Right cardiac atrium (tissue), 5 donors: ENCODE measurements at regions not wholly inside any gene's neighbourhood (a gene's known extent, or its start where the extent isn't known, plus 50 kb on each side); places are given as distances from the start of the nearest gene placed in this dataset.
"Not testable (repeated sequence)": the region's sequence is repeated elsewhere in the genome, so short reads cannot be mapped to it uniquely, and the experiment has no call there.

ENCODE experiments used
- ATAC-seq, 2 donors: fragments of 200-7000 bp; cut with Tn5 transposase; one replicate each; pipeline versions ENCODE4 v1.8.0 to v1.9.1; 2020; ENCODE audit warnings: moderate library complexity in 2 of 2, mild to moderate bottlenecking in 1 of 2
- DNase-seq, 3 donors: peaks; one replicate each; pipeline ENCODE4 v3.0.0-alpha.2; 2020
- H3K27ac ChIP-seq: one replicate; pipeline ENCODE4 v1.5.1; 2013; ENCODE audit warnings: mild to moderate bottlenecking, low read length, control low read depth, moderate library complexity
- H3K27me3 ChIP-seq: one replicate; pipeline ENCODE4 v1.6.1; 2013; ENCODE audit not compliant: control insufficient read depth, insufficient read depth
- H3K4me1 ChIP-seq: one replicate; pipeline ENCODE4 v1.6.1; 2013; ENCODE audit warnings: low read length; ENCODE audit not compliant: control insufficient read depth, insufficient read depth
- H3K4me3 ChIP-seq: one replicate; pipeline ENCODE4 v1.5.1; 2013; ENCODE audit warnings: low read length, control low read depth
- H3K9me3 ChIP-seq: one replicate; pipeline ENCODE4 v1.6.1; 2013; ENCODE audit warnings: low read length; ENCODE audit not compliant: control insufficient read depth
- WGBS: extraction: QIAGEN DNeasy Blood & Tissue Kit; methylation state at CpG from one replicate; pipeline ENCODE4 v1.1.7; 2013; 5-methylcytosine and 5-hydroxymethylcytosine counted together
- intact Hi-C, 4 donors: fragments of 100-400 bp; cut with DNase I; formaldehyde crosslinking; loops; one replicate each; pipeline versions ENCODE4 v1.11.0 to v1.14.0; 2022 to 2023
- donor health status: healthy with polysubstance abuse.
- donor health status: DM: no; HTN: yes; CAD: no.
- donor health status: DM: no; HTN: no; CAD: no.
- donor health status: DM: no; HTN: yes; CAD: no; lungs with severe emphysema.
- donor health status: DM: yes; HTN: yes; CAD: no.

DNA sequence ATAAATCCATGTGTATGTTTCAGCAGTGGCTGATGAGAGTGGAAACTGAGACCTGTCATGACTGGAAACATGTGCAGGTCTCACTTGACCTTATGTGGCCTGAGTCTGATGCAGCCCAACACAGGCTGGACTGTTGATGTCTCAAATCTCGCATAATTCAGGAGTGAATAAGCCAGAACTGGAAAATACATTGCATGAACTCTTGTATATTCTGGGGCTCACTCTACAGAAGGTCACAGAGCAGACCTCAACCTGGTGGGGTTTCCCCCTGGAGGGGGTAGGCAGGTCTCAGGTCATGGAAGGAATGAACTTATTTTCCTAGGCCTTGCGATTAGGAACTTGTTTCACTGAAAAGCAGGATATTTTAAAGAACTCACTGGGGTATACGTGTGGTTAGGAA, 146.3 kb upstream of the THUMPD2 start:
- WGBS, result 95% methylated on average over 3 of the region's 3 CpGs
- DNase-seq (no peak), ATAC-seq (no peak)
- H3K27ac ChIP-seq, result no peak overlapping the region
- intact Hi-C loops, result no loop called here
- no peaks in the 10 kb centered on the region for H3K27me3 ChIP-seq
- no peaks in the 10 kb centered on the region for H3K9me3 ChIP-seq
- H3K4me1 ChIP-seq, result no peaks in the 10 kb centered on the region
- no peak overlapping the region for H3K4me3 ChIP-seq

DNA sequence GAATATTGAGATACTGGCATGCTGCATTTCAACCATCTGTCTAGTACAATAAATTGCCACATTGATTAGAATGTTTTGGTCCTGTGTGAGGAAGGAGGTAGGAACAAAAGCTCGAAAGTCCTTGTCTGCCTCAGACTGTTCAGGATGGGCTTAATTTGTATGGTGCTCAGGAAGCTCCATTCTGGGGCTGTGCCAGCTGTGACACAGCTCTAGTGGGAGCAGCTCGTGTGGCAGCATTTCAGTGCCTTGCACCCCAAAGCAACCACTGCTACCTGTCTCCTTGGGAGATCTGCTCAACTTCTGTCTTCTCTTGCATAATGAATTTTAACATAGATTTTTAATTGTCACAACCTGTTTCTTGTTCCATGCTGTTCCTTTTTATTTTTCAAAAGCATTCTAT, 144.4 kb upstream of the THUMPD2 start:
- DNase-seq (no peak), ATAC-seq (peak in 1 of 2 donors; percentile 23)
- H3K27ac ChIP-seq, result no peak overlapping the region
- no peaks in the 10 kb centered on the region for H3K27me3 ChIP-seq
- H3K4me3 ChIP-seq, result no peak overlapping the region
- H3K4me1 ChIP-seq, result no peaks in the 10 kb centered on the region
- 44% methylated on average over 2 of the region's 2 CpGs for WGBS
- intact Hi-C loops, result no loop called here
- H3K9me3 ChIP-seq, result no peaks in the 10 kb centered on the region

DNA sequence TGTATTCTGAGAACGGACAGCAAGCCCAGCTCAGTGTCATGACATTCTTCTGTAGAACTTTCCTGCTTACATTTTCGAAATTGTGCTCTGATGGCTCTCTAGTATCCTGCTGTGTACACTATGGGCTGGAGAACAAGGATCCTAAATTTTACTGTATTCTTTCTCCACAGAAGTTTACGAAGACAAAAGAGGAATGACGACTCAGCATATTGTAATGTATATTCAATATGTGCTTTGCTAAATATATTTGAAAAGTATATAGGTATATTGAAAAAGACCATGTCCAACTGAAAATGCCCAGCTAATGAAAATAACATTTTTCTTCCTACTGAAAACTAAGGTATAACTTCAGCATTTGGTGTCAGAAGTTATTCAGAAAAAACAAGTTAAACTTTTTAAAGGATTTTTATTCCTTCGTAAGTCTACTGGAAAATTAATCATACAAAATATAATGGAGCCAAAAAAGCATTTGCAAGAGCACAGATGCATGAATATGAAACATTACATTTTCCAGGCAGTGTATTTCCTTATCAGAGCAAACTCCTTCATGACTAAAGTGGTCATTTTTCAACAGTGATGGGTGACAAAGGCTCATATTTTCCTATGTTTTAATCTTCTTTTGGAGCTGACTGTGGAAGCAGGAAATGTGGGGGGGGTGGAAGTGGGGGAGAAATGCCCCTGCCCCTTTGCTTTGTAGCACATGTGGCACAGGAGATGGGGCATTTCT, 143.8 kb upstream of the THUMPD2 start:
- 80% methylated on average over 5 of the region's 5 CpGs for WGBS
- no peak for ATAC-seq
- no peaks in the 10 kb centered on the region for H3K9me3 ChIP-seq
- no peak overlapping the region for H3K27ac ChIP-seq
- H3K27me3 ChIP-seq, result no peaks in the 10 kb centered on the region
- intact Hi-C loops, result no loop called here
- H3K4me3 ChIP-seq, result no peak overlapping the region
- no peak for DNase-seq
- H3K4me1 ChIP-seq, result no peaks in the 10 kb centered on the region

DNA sequence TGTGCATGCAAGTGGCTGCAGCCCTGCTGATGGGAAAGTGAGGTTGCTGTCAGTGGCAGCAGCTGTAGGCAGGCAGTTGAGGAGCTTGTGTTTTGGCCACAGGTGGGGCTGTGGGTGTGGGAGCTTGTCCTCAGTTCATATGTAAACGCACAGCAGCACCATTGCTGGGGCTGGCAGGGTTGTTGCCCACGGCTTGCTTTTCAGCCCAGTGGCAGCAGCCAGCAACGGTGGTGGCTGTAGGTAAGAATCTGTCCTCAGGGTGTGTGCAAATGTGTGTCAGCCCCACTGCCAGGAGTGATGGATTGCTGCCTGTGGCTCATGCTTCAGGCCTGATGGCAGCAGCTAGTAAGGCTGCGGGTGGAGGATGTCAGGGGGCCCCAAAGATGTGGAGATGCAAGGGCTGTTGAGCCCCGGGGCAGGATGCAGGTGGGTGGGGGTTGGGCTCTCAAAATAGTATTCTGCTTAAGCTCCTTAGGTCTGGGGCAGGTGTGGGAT, 141.3 kb upstream of the THUMPD2 start:
- no peaks in the 10 kb centered on the region for H3K4me1 ChIP-seq
- no peak overlapping the region for H3K4me3 ChIP-seq
- intact Hi-C loops, result no loop called here
- WGBS, result 66% methylated on average over 5 of the region's 5 CpGs
- no peaks in the 10 kb centered on the region for H3K9me3 ChIP-seq
- no peak for ATAC-seq
- DNase-seq, result peak in 1 of 3 donors; percentile 35
- H3K27me3 ChIP-seq, result no peaks in the 10 kb centered on the region
- H3K27ac ChIP-seq, result no peak overlapping the region

DNA sequence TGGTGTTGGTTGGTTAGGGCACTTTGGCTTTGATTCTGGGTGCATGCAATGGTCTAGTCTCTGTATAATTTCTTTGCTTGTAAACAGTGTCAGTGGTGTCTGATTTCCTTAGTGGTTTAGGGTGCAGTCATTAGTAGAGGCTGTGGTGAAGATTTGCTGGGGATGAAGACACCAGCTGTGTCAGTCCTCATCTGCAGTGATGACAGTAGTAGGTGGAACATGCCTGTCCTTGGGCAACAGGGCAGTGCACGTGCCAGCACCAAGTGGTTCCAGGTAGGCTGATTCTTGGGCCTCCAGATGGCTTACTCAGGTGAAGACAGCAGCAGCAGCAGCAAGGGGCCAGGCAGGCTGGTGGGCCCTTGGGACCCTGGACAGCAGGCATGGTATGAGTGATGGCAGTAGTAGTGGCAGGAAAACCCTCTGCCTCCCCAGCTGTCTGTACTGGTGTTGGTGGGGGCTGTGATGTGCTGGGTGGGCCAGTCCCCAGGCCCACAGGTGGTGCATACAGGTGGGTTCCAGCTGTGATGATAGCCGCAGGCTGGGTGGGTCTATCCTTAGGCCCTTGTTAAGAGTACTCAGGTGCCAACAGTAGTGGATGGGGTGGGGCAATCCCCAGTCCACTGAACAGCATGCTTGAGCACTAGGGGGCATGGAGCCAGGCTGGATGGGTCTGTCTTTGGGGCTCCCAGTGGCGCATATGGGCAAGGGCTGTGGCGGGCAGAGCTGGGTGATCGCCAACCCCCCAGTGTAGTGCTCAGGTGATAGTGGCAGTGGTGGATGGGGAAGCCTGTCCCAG, 140.7 kb upstream of the THUMPD2 start:
- Histone ChIP-seq H3K27ac (no peak overlapping the region), H3K9me3 (no peaks in the 10 kb centered on the region), H3K4me1 (no peaks in the 10 kb centered on the region), H3K27me3 (no peaks in the 10 kb centered on the region), H3K4me3 (no peak overlapping the region)
- 98% methylated on average over 5 of the region's 5 CpGs for WGBS
- ATAC-seq, result peak in 1 of 2 donors; percentile 18
- DNase-seq, result peak in 1 of 3 donors; percentile 23
- intact Hi-C loops, result loop anchor here in 3 of 4 donors (10.0 kb wide), 4 partner anchors 635 to 1865 kb away; no protein-coding TSS in a partner anchor

DNA sequence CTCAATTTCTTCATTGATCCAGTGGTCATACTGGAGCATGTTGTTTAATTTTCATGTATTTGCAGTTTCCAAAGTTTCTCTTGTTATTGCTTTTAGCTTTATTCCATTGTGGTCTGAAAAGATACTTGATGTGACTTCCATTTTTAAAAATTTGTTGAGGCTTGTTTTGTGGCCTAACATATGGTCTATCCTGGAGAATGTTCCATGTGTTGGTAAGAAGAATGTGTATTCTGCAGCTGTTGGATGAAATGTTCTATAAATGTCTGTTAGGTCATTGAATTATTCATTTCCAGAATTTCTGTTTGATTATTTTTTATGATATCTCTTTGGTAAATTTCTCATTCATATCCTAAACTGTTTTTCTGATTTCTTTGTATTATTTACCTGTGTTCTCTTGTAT, 139.8 kb upstream of the THUMPD2 start:
- H3K9me3 ChIP-seq, result no peaks in the 10 kb centered on the region
- H3K27me3 ChIP-seq, result no peaks in the 10 kb centered on the region
- DNase-seq (no peak), ATAC-seq (no peak)
- no peaks in the 10 kb centered on the region for H3K4me1 ChIP-seq
- no peak overlapping the region for H3K4me3 ChIP-seq
- intact Hi-C loops, result loop anchor here in 3 of 4 donors (10.0 kb wide), 4 partner anchors 636 to 1866 kb away; no protein-coding TSS in a partner anchor
- no peak overlapping the region for H3K27ac ChIP-seq

DNA sequence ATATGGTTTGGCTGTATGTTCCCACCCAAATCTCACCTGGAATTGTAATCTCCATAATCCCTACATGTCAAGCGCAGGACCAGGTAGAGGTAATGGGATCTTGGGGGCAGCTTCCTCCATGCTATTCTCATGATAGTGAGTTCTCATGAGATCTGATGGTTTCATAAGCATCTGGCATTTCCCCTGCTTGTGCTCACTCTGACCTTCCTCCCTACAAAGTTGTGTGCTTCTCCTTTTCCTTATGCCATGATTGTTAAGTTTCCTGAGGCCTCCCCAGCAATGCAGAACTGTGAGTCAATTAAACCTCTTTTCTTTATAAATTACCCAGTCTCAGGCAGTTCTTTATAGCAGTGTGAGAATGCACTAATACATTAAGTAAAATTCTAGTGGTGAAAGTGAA, 138.3 kb upstream of the THUMPD2 start:
- H3K27ac ChIP-seq, H3K27me3 ChIP-seq, H3K4me1 ChIP-seq, ATAC-seq, DNase-seq, H3K4me3 ChIP-seq, H3K9me3 ChIP-seq: not testable (repeated sequence)
- intact Hi-C loops, result loop anchor here in 3 of 4 donors (10.0 kb wide), 4 partner anchors 637 to 1867 kb away; no protein-coding TSS in a partner anchor
- 93% methylated on average over 1 of the region's 1 CpG for WGBS

DNA sequence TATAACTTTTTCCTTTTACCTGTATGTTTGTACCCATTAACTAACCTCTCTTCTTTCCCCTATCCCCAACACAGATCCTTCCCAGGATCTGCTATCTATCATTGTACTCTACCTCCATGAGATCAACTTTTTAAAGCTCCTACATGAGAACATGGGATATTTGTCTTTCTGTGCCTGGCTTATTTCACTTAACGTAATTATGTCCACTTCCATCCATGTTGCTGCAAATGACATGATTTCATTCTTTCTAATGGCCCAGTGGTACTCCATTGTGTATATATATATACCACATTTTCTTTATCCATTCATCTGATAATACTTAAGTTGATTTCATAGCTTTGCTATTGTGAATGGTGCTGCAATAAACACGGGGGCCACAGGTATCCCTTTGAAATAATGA, 135.9 kb upstream of the THUMPD2 start:
- Histone ChIP-seq H3K27me3 (no peaks in the 10 kb centered on the region), H3K27ac (no peak overlapping the region), H3K4me1 (no peaks in the 10 kb centered on the region), H3K9me3 (no peaks in the 10 kb centered on the region), H3K4me3 (no peak overlapping the region)
- intact Hi-C loops, result loop anchor here in 3 of 4 donors (5.0 to 10.0 kb wide), 6 partner anchors 637 to 1870 kb away; no protein-coding TSS in a partner anchor
- no peak for DNase-seq
- WGBS, result 92% methylated on average over 2 of the region's 2 CpGs
- ATAC-seq, result no peak

DNA sequence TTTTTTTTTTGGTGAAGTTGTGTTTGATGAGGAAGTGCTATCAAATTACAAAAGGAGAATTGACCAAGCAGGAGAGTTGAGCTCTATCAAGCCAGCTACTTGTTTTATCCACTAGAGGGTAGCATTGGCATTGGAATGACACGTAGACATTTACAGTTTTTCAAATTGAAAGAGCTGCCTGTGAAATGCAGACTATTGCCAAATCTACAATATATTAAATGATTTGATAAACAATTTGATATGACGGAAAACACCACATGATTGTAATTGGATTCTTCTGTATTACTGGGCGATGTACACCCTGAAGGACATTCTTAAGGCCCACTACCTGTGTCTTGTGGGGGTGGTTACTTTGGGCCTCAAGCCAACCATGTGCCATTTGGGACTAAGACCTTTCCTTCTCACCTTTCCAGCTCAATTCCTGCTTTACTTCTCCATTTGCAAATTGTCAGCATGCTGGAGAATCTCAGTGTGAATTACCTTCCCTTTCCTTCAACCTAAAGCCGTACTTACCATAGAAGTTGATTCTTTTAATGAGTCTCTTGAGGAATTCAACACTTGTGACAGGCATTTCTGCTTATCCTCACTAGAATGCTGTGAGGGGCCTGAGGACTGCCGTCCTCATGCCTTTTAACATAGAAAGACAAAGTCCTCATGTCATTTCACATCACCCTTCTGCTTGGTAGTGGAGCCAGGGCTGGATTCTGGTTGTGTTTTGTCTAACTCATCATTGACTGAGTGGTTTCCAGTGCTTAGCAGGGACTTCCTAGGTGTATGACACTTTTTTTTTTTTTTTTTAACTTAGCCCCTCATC, 134.8 kb upstream of the THUMPD2 start:
- Histone ChIP-seq H3K27ac (no peak overlapping the region), H3K9me3 (no peaks in the 10 kb centered on the region), H3K4me1 (no peaks in the 10 kb centered on the region), H3K4me3 (no peak overlapping the region), H3K27me3 (no peaks in the 10 kb centered on the region)
- DNase-seq (no peak), ATAC-seq (peak; percentile 68 to 72)
- intact Hi-C loops, result loop anchor here in 3 of 4 donors (5.0 to 10.0 kb wide), 6 partner anchors 638 to 1871 kb away; no protein-coding TSS in a partner anchor
- 26% methylated on average over 5 of the region's 5 CpGs for WGBS

- Histone ChIP-seq H3K27ac (no peak overlapping the region), H3K27me3 (no peaks in the 10 kb centered on the region), H3K4me3 (no peak overlapping the region), H3K9me3 (no peaks in the 10 kb centered on the region), H3K4me1 (no peaks in the 10 kb centered on the region)
- DNase-seq, result no peak
- intact Hi-C loops, result no loop called here
- no peak for ATAC-seq
These were observed 123.0 kb upstream of the THUMPD2 start for GRCh38 chr2:39902103-39902502.
